OCI-LY3 (cell line): ENCODE measurements at regions not wholly inside any gene's neighbourhood (a gene's known extent, or its start where the extent isn't known, plus 50 kb on each side); places are given as distances from the start of the nearest gene placed in this dataset.

Source experiments
- EZH2phosphoT487 ChIP-seq: fragments of 200-600 bp; shearing (Covaris generic); IDR thresholded peaks from 2 replicates; pipeline ENCODE4 v1.6.1; 2018; ENCODE audit warnings: antibody characterized with exemption, mixed run types, low read depth
- TF ChIP-seq, protein P1 (sequence below): fragments of 200-600, 300-600 bp; sonication (generic); IDR thresholded peaks from 2 replicates; pipeline ENCODE4 v1.5.1; 2014; ENCODE audit warnings: antibody characterized with exemption, low read length, low read depth

DNA sequence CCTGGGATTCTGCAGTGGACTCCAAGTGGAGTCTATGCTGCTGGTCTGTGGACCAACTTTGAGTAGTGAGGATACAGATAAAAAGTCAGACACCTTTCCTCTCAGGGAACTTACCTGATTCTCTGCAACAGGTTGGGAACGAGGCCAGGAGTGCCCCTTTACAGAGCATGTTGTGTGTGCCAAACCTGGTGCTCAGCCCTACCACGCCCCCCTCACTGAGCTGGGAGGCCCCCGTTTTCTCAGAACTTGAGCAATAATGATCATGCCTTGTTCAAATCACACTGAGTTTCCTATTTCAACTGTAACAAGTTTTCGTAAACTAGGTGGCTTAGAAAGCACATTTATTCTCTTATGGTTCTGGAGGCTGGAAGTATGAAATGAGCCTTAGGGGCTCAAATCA lies 182.0 kb downstream of the COPRS start:
- TF ChIP-seq, protein P1, sequence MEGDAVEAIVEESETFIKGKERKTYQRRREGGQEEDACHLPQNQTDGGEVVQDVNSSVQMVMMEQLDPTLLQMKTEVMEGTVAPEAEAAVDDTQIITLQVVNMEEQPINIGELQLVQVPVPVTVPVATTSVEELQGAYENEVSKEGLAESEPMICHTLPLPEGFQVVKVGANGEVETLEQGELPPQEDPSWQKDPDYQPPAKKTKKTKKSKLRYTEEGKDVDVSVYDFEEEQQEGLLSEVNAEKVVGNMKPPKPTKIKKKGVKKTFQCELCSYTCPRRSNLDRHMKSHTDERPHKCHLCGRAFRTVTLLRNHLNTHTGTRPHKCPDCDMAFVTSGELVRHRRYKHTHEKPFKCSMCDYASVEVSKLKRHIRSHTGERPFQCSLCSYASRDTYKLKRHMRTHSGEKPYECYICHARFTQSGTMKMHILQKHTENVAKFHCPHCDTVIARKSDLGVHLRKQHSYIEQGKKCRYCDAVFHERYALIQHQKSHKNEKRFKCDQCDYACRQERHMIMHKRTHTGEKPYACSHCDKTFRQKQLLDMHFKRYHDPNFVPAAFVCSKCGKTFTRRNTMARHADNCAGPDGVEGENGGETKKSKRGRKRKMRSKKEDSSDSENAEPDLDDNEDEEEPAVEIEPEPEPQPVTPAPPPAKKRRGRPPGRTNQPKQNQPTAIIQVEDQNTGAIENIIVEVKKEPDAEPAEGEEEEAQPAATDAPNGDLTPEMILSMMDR: no peak
- TF ChIP-seq EZH2phosphoT487: no peak
